HepG2 (cell line): ENCODE measurements at regions not wholly inside any gene's neighbourhood (a gene's known extent, or its start where the extent isn't known, plus 50 kb on each side); places are given as distances from the start of the nearest gene placed in this dataset.

Source experiments
- ATAC-seq: fragments of 200-7000 bp; cut with Tn5 transposase; 3 replicates; pipeline ENCODE4 v1.9.1; 2020; ENCODE audit warnings: mild to moderate bottlenecking, moderate library complexity
- BruUV-seq: library from RNA; stranded (reverse); fragments of 400-500 nt; replicated peaks from 2 replicates; lab custom pipeline; 2021; lab: Mats Ljungman, UMichigan
- CTCF ChIA-PET: fragments of 300-600 bp; formaldehyde crosslinking; extraction: SDS; loops from one replicate; lab custom pipeline; 2021; ENCODE audit warnings: low total read pairs, inconsistent platforms, low intra/inter-chr PET ratio; lab: Yijun Ruan, JAX
- POLR2A ChIA-PET: fragments of 350-600 bp; sonication (Branson Sonifier 250); formaldehyde crosslinking; loops from one replicate; lab custom pipeline; 2020; ENCODE audit warnings: antibody characterized with exemption, inconsistent platforms; lab: Yijun Ruan, JAX
- DNase-seq: peaks from one replicate; pipeline ENCODE4 v3.0.0-alpha.2; 2015; ENCODE audit warnings: low spot score
- FAIRE-seq: peaks from 3 replicates; lab custom pipeline; 2011; peaks lifted over from hg19 to GRCh38; lab: Jason Lieb, UNC
- H2AFZ ChIP-seq: one replicate; pipeline ENCODE4 v1.6.1; 2011; ENCODE audit warnings: low read length, inconsistent platforms
- H3K27ac ChIP-seq: fragments of 300-600 bp; 3 replicates; pipeline ENCODE4 v1.8.0; 2011; ENCODE audit warnings: mixed run types, mild to moderate bottlenecking, mixed read lengths, low read length, inconsistent platforms; ENCODE audit not compliant: insufficient read depth; ENCODE audit errors: extremely low read length
- H3K27me3 ChIP-seq, 2 experiments: fragments of 200-600 bp in 1 of 2; 2 replicates in 1 of 2; 3 replicates in 1 of 2; pipeline versions ENCODE4 v1.6.0 to v1.8.0; 2011; ENCODE audit warnings: low read length in 2 of 2, mild to moderate bottlenecking in 2 of 2, moderate library complexity in 2 of 2, inconsistent platforms in 1 of 2; ENCODE audit not compliant: insufficient read depth in 2 of 2, control insufficient read depth in 1 of 2
- H3K36me3 ChIP-seq, 2 experiments: fragments of 200-600 bp in 1 of 2; replicated peaks in 1 of 2; 2 replicates in 1 of 2; 3 replicates in 1 of 2; pipeline versions ENCODE4 v1.5.1 to v1.8.0; 2011; ENCODE audit warnings: low read length in 2 of 2, inconsistent platforms in 1 of 2; ENCODE audit not compliant: insufficient read depth in 2 of 2, control insufficient read depth in 1 of 2
- H3K4me1 ChIP-seq: 2 replicates; pipeline ENCODE4 v1.5.1; 2012; ENCODE audit warnings: low read length, inconsistent platforms; ENCODE audit not compliant: insufficient read depth
- H3K4me2 ChIP-seq: 2 replicates; pipeline ENCODE4 v1.6.0; 2011; ENCODE audit warnings: low read depth, low read length, inconsistent platforms
- H3K4me3 ChIP-seq, 3 experiments: fragments of 200-600 bp in 1 of 3; sonication (generic), shearing (Covaris generic) in 1 of 3; replicated peaks in 1 of 3; 2 replicates each; pipeline ENCODE4 v1.5.1; 2011 to 2016; ENCODE audit warnings: low read length in 3 of 3, inconsistent platforms in 2 of 3, low read depth in 2 of 3, mild to moderate bottlenecking in 2 of 3, control low read depth in 1 of 3, mixed read lengths in 1 of 3; ENCODE audit not compliant: insufficient read depth in 1 of 3
- H3K79me2 ChIP-seq: one replicate; pipeline ENCODE4 v1.6.1; 2011; ENCODE audit warnings: low read length, inconsistent platforms; ENCODE audit not compliant: insufficient read depth
- H3K9ac ChIP-seq: 2 replicates; pipeline ENCODE4 v1.6.0; 2011; ENCODE audit warnings: mild to moderate bottlenecking, low read depth, low read length, inconsistent platforms; ENCODE audit not compliant: insufficient read depth
- H3K9me3 ChIP-seq: 2 replicates; pipeline ENCODE4 v1.5.1; 2012; ENCODE audit warnings: mild to moderate bottlenecking, low read length
- H4K20me1 ChIP-seq: 2 replicates; pipeline ENCODE4 v1.6.0; 2011; ENCODE audit warnings: inconsistent platforms, mild to moderate bottlenecking, low read length, moderate library complexity; ENCODE audit not compliant: insufficient read depth
- CCAR2 ChIP-seq: fragments of 200-400 bp; formaldehyde crosslinking; optimal IDR thresholded peaks from 2 replicates; pipeline ENCODE3; 2018; ENCODE audit warnings: low read depth, mild to moderate bottlenecking, low read length, moderate library complexity
- MIXL1 ChIP-seq: IDR thresholded peaks from 2 replicates; pipeline ENCODE4 v1.6.1; 2016
- SMC3 ChIP-seq: IDR thresholded peaks from 2 replicates; pipeline ENCODE4 v1.6.1; 2011; ENCODE audit warnings: low read length, improper control_type of control experiment
- STAG1 ChIP-seq: sonication (generic); formaldehyde crosslinking; IDR thresholded peaks from 2 replicates; pipeline ENCODE4 v1.4.0; 2020; ENCODE audit warnings: missing genetic modification reagents
- ZNF496 ChIP-seq: sonication (generic); formaldehyde crosslinking; IDR thresholded peaks from 2 replicates; pipeline ENCODE4 v1.8.1; 2023; ENCODE audit warnings: mild to moderate bottlenecking, moderate library complexity, missing genetic modification reagents; ENCODE audit not compliant: insufficient replicate concordance
- WGBS: methylation state at CpG from one replicate; pipeline ENCODE4 v1.1.6; 2017; ENCODE audit warnings: low lambda C conversion rate; 5-methylcytosine and 5-hydroxymethylcytosine counted together
- in situ Hi-C: cut with HindIII; loops from 2 replicates; pipeline ENCODE4 v1.10.0; 2017; ENCODE audit warnings: low pct_unique_long_range_greater_than_20kb; ENCODE audit not compliant: extremely low pct_ligation_motif_present
- intact Hi-C: fragments of 100-400 bp; cut with micrococcal nuclease; formaldehyde crosslinking; loops from one replicate; pipeline ENCODE4 v1.10.0; 2022; ENCODE audit not compliant: unreplicated experiment
- TF ChIP-seq, protein P1 (sequence below): sonication (generic); formaldehyde crosslinking; IDR thresholded peaks from 2 replicates; pipeline ENCODE4 v1.5.0; 2020; ENCODE audit warnings: mild to moderate bottlenecking, missing genetic modification reagents, moderate library complexity
- TF ChIP-seq, protein P2 (sequence below): sonication (generic); formaldehyde crosslinking; IDR thresholded peaks from 2 replicates; pipeline ENCODE4 v1.5.0; 2020; ENCODE audit warnings: missing genetic modification reagents

DNA sequence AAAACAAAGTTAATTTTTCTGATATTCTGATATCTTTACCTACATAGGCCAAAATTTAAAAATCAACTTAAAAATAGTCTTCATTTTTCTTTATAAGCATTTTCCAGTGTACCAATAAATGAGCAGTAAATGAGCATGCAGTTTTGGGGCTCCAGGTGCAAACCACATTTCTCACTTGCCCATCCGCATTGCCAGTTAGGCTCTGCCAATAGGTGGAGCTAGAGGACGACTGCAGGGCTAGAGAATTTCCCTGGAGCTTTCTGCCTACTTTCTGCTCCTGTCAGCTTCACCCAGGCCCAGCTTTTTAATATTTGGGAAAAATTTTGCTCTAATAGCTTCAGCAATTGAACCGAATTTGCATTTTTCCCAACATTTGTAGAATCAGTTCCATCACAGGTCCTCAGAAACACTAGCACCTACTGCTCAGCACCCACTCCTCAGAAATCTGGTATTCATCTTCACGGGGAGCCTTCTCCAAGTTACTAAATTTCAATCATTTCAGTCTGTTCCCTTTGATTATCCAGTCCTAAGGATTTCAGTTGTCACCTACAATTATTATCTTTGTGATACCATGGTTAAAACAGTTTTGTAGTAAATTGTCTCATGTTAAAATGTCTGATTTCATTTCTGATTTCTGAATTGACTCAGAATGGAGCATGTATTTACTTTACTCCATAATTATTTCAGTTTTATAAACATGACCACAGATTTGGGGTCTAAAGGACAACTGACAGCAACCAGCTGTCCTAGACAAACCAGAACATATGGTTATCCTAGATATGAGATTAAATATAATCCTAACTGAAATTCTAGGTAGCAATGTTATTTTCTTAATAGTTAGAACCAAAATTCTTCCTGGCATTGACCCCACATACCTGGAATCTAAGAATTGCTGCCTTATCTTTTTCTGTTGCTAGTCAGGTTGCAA, 104.6 kb upstream of the FAM174A start:
- Histone ChIP-seq H3K27me3 (no peaks in the 10 kb centered on the region), H3K9me3 (no peaks in the 10 kb centered on the region), H3K9ac (no peak overlapping the region), H4K20me1 (no peaks in the 10 kb centered on the region), H3K4me2 (no peak overlapping the region), H3K27ac (no peak overlapping the region), H3K36me3 (no peaks in the 10 kb centered on the region), H3K79me2 (no peaks in the 10 kb centered on the region), H3K4me3 (no peak overlapping the region), H3K4me1 (no peaks in the 10 kb centered on the region), H2AFZ (no peak overlapping the region)
- BruUV-seq = no TSS peak
- WGBS = 28% methylated on average over 4 of the region's 4 CpGs
- ATAC-seq (peak; percentile 66), FAIRE-seq (no peak), DNase-seq (peak; percentile 26)
- POLR2A ChIA-PET = no interaction called here
- CTCF ChIA-PET = interaction anchor here (1.1 to 1.6 kb wide), 2 partner anchors 960 to 1248 kb away, joined by 3 to 4 read pairs; no protein-coding TSS in a partner anchor
- intact Hi-C loops (loop anchor here (2.0 to 5.0 kb wide), 2 partner anchors 957 to 1248 kb away; no protein-coding TSS in a partner anchor), in situ Hi-C loops (no loop called here)
- TF ChIP-seq CCAR2 = no peak
- TF ChIP-seq, protein P1, sequence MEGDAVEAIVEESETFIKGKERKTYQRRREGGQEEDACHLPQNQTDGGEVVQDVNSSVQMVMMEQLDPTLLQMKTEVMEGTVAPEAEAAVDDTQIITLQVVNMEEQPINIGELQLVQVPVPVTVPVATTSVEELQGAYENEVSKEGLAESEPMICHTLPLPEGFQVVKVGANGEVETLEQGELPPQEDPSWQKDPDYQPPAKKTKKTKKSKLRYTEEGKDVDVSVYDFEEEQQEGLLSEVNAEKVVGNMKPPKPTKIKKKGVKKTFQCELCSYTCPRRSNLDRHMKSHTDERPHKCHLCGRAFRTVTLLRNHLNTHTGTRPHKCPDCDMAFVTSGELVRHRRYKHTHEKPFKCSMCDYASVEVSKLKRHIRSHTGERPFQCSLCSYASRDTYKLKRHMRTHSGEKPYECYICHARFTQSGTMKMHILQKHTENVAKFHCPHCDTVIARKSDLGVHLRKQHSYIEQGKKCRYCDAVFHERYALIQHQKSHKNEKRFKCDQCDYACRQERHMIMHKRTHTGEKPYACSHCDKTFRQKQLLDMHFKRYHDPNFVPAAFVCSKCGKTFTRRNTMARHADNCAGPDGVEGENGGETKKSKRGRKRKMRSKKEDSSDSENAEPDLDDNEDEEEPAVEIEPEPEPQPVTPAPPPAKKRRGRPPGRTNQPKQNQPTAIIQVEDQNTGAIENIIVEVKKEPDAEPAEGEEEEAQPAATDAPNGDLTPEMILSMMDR = peak; percentile 76
- TF ChIP-seq SMC3 = peak; percentile 50; the same call in 1 of the 2 replicates
- TF ChIP-seq ZNF496 (CRISPR knock-in tag) = no peak
- 0 out of 2 replicates have a peak, but pooled peaks have one; percentile 24 for TF ChIP-seq MIXL1 (CRISPR knock-in tag)
- peak; percentile 67 for TF ChIP-seq STAG1 (CRISPR knock-in tag)
- TF ChIP-seq, protein P2, sequence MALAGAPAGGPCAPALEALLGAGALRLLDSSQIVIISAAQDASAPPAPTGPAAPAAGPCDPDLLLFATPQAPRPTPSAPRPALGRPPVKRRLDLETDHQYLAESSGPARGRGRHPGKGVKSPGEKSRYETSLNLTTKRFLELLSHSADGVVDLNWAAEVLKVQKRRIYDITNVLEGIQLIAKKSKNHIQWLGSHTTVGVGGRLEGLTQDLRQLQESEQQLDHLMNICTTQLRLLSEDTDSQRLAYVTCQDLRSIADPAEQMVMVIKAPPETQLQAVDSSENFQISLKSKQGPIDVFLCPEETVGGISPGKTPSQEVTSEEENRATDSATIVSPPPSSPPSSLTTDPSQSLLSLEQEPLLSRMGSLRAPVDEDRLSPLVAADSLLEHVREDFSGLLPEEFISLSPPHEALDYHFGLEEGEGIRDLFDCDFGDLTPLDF (CRISPR knock-in tag) = no peak
